Thymus (tissue), 11 donors: ENCODE measurements at regions not wholly inside any gene's neighbourhood (a gene's known extent, or its start where the extent isn't known, plus 50 kb on each side); places are given as distances from the start of the nearest gene placed in this dataset.

Experiments used
- DNase-seq, 9 donors: peaks; one replicate each; pipeline ENCODE4 v3.0.0-alpha.2; 2013; ENCODE audit warnings: low spot score in 9 of 9, low read depth in 6 of 9, missing footprints in 1 of 9
- H3K27ac ChIP-seq, 2 donors: one replicate each; pipeline ENCODE4 v1.5.1; 2013; ENCODE audit warnings: control low read depth in 1 of 2, low read depth in 1 of 2, low read length in 1 of 2, mild to moderate bottlenecking in 1 of 2, moderate library complexity in 1 of 2
- H3K27me3 ChIP-seq, 2 donors: one replicate each; pipeline ENCODE4 v1.5.1; 2013; ENCODE audit warnings: low read length in 1 of 2; ENCODE audit not compliant: control insufficient read depth in 2 of 2, insufficient read depth in 1 of 2
- H3K36me3 ChIP-seq, 2 donors: one replicate each; pipeline ENCODE4 v1.5.1; 2013; ENCODE audit warnings: low read length in 1 of 2, mild to moderate bottlenecking in 1 of 2, moderate library complexity in 1 of 2; ENCODE audit not compliant: control insufficient read depth in 2 of 2, insufficient read depth in 2 of 2
- H3K4me1 ChIP-seq, 2 donors: one replicate each; pipeline ENCODE4 v1.5.1; 2013; ENCODE audit warnings: low read length in 2 of 2; ENCODE audit not compliant: control insufficient read depth in 2 of 2, insufficient read depth in 2 of 2
- H3K4me3 ChIP-seq, 2 donors: one replicate each; pipeline ENCODE4 v1.5.1; 2013; ENCODE audit warnings: low read length in 2 of 2, control low read depth in 1 of 2, mild to moderate bottlenecking in 1 of 2
- H3K9me3 ChIP-seq, 2 donors: one replicate each; pipeline ENCODE4 v1.5.1; 2013; ENCODE audit warnings: low read length in 1 of 2, mild to moderate bottlenecking in 1 of 2; ENCODE audit not compliant: control insufficient read depth in 2 of 2, insufficient read depth in 1 of 2
- WGBS: extraction: QIAGEN DNeasy Blood & Tissue Kit; methylation state at CpG from one replicate; pipeline ENCODE4 v1.1.7; 2013; 5-methylcytosine and 5-hydroxymethylcytosine counted together
- donor health status: healthy.

GRCh38 chr4:104063341-104063740, 343.6 kb upstream of the TACR3 start:
- 79% methylated on average over 2 of the region's 2 CpGs for WGBS
- no peak for DNase-seq
- no peak overlapping the region for H3K27ac ChIP-seq
- no peaks in the 10 kb centered on the region for H3K36me3 ChIP-seq
- H3K9me3 ChIP-seq: no peaks in the 10 kb centered on the region
- H3K27me3 ChIP-seq: no peaks in the 10 kb centered on the region
- no peaks in the 10 kb centered on the region for H3K4me1 ChIP-seq
- H3K4me3 ChIP-seq: no peak overlapping the region

GRCh38 chr4:104044369-104044768, 324.6 kb upstream of the TACR3 start:
- no peaks in the 10 kb centered on the region for H3K9me3 ChIP-seq
- no peak for DNase-seq
- H3K36me3 ChIP-seq: no peaks in the 10 kb centered on the region
- H3K4me3 ChIP-seq: no peak overlapping the region
- H3K27me3 ChIP-seq: no peaks in the 10 kb centered on the region
- no peaks in the 10 kb centered on the region for H3K4me1 ChIP-seq
- 71% methylated on average over 3 of the region's 3 CpGs for WGBS
- H3K27ac ChIP-seq: no peak overlapping the region

DNA sequence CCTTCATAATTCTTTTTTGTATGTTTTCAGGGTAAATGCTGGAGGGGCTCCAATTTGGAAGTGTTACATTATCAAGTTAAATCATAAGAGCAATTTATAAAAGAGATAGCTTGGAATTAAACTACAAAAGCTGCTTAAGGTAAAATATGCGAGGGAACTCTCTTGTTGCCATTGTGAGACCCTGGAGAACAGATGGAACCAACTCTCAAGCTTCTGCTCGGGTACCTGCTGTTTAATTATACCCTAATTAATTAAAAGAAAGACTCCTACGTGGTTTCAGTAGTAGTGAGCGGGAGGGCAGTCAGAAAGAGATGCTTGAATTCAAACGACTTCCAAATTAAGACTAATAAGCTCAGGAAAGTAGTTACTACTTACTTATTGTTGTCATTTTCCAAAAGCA, 313.1 kb upstream of the TACR3 start:
- Histone ChIP-seq H3K4me3 (no peak overlapping the region), H3K27ac (no peak overlapping the region), H3K36me3 (no peaks in the 10 kb centered on the region), H3K4me1 (no peaks in the 10 kb centered on the region), H3K27me3 (no peaks in the 10 kb centered on the region), H3K9me3 (no peaks in the 10 kb centered on the region)
- DNase-seq: no peak
- WGBS: 77% methylated on average over 5 of the region's 5 CpGs

DNA sequence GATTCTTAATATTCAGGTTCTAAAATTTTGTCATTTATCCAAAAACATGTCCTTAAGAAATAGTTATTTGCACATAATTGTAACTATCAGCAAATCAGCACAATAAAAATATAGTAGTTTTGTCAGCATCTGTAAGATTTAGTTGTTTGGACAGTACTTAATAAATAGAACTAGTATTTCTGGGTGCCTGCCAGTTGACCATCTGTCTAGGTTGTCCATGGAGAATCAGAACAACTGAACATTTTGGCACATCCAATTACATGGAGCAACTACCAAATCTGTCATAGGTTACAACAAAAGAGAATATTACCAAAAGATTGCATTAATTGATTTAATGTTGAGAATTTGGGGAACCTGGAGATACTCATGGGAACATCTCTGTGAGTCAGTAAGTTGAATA, 305.5 kb upstream of the TACR3 start:
- H3K27me3 ChIP-seq: no peaks in the 10 kb centered on the region
- H3K4me1 ChIP-seq: no peaks in the 10 kb centered on the region
- no peak for DNase-seq

DNA sequence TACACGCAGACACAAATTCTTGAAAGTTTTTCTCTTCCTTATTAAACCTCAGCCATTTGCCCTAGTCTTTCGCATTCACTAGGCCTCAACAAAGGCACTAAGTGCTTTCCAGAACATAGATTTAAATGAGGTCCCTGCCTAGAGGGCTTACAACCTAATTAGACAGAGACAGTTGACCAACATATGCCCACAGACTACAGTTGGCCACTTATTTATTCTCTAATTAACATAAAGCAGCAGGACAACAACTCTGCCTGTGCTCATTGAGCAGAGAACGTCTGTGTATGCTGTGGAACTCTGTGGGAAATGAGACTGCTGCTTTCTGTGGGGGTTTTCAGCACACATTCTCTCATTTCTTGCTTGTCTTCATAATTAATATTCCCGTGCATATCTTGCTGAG, 303.0 kb upstream of the TACR3 start:
- Histone ChIP-seq H3K36me3 (no peaks in the 10 kb centered on the region), H3K4me3 (no peak overlapping the region), H3K4me1 (no peaks in the 10 kb centered on the region), H3K27me3 (no peaks in the 10 kb centered on the region), H3K9me3 (no peaks in the 10 kb centered on the region), H3K27ac (no peak overlapping the region)
- DNase-seq: no peak
- 91% methylated on average over 4 of the region's 4 CpGs for WGBS

More for the DNA sequence above, 305.5 kb upstream of the TACR3 start:
- Histone ChIP-seq H3K36me3 (no peaks in the 10 kb centered on the region), H3K9me3 (no peaks in the 10 kb centered on the region), H3K27ac (no peak overlapping the region), H3K4me3 (no peak overlapping the region)

DNA sequence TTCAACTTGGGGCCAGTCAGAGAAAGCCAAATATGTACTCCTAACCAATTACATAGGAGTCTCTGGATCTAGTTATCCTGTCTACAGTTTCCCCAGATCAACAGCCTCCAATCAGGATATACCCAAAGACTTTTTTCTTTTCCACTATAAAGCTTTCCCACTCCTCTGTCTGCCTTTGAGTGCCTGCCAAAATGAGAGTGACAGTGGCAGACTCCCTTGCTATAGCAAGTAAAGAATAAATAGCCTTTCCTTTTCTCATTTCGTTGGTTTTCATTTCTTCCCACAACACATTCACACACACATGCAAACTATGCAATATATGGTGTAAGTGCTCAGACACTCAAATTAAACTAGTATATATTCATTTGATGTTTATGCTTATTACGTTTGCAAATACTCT, 302.4 kb upstream of the TACR3 start:
- H3K27ac ChIP-seq: no peak overlapping the region
- no peaks in the 10 kb centered on the region for H3K36me3 ChIP-seq
- H3K4me1 ChIP-seq: no peaks in the 10 kb centered on the region
- H3K27me3 ChIP-seq: no peaks in the 10 kb centered on the region
- 85% methylated on average over 2 of the region's 2 CpGs for WGBS
- no peak overlapping the region for H3K4me3 ChIP-seq
- DNase-seq: no peak
- no peaks in the 10 kb centered on the region for H3K9me3 ChIP-seq

DNA sequence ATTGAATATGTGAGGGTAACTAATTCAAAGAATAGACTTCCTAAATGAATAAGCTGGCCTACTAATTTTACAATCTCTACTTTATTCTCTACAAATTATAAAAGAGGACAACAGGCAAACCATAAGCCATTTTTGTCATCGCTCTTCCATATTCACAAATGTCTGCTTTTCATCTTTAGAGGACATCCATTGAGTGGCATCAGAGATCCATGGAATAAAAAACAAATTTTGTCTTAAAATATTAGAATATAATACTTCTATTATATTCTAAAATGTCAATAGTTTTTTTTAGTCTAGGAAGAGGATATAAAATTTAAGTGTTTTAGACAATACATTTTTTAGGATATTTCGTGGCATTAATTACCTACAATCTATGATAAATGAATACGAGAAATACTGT, 300.9 kb upstream of the TACR3 start:
- 93% methylated on average over 3 of the region's 3 CpGs for WGBS
- Histone ChIP-seq H3K4me3 (no peak overlapping the region), H3K36me3 (no peaks in the 10 kb centered on the region), H3K9me3 (no peaks in the 10 kb centered on the region), H3K4me1 (no peaks in the 10 kb centered on the region), H3K27me3 (no peaks in the 10 kb centered on the region), H3K27ac (no peak overlapping the region)
- DNase-seq: no peak

- Histone ChIP-seq H3K9me3 (no peaks in the 10 kb centered on the region), H3K4me3 (no peak overlapping the region), H3K27ac (no peak overlapping the region), H3K36me3 (no peaks in the 10 kb centered on the region), H3K27me3 (no peaks in the 10 kb centered on the region), H3K4me1 (no peaks in the 10 kb centered on the region)
- DNase-seq: no peak
Observed at GRCh38 chr4:104017213-104017612, 297.4 kb upstream of the TACR3 start.

GRCh38 chr4:104015680-104016079, 295.9 kb upstream of the TACR3 start:
- Histone ChIP-seq H3K27me3 (no peaks in the 10 kb centered on the region), H3K27ac (no peak overlapping the region), H3K9me3 (no peaks in the 10 kb centered on the region), H3K4me3 (no peak overlapping the region), H3K36me3 (no peaks in the 10 kb centered on the region), H3K4me1 (no peaks in the 10 kb centered on the region)
- DNase-seq: no peak
- 25% methylated on average over 2 of the region's 2 CpGs for WGBS

GRCh38 chr4:104010722-104011121, 290.9 kb upstream of the TACR3 start:
- H3K27me3 ChIP-seq: no peaks in the 10 kb centered on the region
- 80% methylated on average over 2 of the region's 2 CpGs for WGBS
- no peaks in the 10 kb centered on the region for H3K4me1 ChIP-seq
- DNase-seq: no peak
- H3K4me3 ChIP-seq: no peak overlapping the region
- no peaks in the 10 kb centered on the region for H3K36me3 ChIP-seq
- H3K9me3 ChIP-seq: no peaks in the 10 kb centered on the region
- H3K27ac ChIP-seq: no peak overlapping the region
